ENCODE measurements at regions not wholly inside any gene's neighbourhood (a gene's known extent, or its start where the extent isn't known, plus 50 kb on each side); places are given as distances from the start of the nearest gene placed in this dataset.

GRCh38 chr2:114160263-114160981, 270.5 kb downstream of the ACTR3 start (continued):
- TF ChIP-seq ZNF407 (CRISPR knock-in tag; IDR thresholded peaks at IDR 0.05; ENCODE audit: not compliant biosample characterization) = no peak
- TF ChIP-seq ZNF614 (CRISPR knock-in tag; IDR thresholded peaks at IDR 0.05; ENCODE audit: borderline replicate concordance) = peak; percentile 87; the same call in 1 of the 2 replicates
- TF ChIP-seq, protein P1, sequence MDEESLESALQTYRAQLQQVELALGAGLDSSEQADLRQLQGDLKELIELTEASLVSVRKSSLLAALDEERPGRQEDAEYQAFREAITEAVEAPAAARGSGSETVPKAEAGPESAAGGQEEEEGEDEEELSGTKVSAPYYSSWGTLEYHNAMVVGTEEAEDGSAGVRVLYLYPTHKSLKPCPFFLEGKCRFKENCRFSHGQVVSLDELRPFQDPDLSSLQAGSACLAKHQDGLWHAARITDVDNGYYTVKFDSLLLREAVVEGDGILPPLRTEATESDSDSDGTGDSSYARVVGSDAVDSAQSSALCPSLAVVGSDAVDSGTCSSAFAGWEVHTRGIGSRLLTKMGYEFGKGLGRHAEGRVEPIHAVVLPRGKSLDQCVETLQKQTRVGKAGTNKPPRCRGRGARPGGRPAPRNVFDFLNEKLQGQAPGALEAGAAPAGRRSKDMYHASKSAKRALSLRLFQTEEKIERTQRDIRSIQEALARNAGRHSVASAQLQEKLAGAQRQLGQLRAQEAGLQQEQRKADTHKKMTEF (CRISPR knock-in tag; IDR thresholded peaks at IDR 0.05) = peak; percentile 52; the same call in 1 of the 2 replicates
- peak; percentile 29; the same call in 1 of the 2 replicates for TF ChIP-seq HOXA3 (CRISPR knock-in tag; IDR thresholded peaks at IDR 0.05)
- TF ChIP-seq ZC3H4 (CRISPR knock-in tag; IDR thresholded peaks at IDR 0.05; ENCODE audit: borderline replicate concordance) = no peak
- TF ChIP-seq NFKBIZ (CRISPR knock-in tag; IDR thresholded peaks at IDR 0.05) = peak; percentile 57; the same call in 1 of the 2 replicates
- no peak for TF ChIP-seq ZBTB1 (CRISPR knock-in tag; IDR thresholded peaks at IDR 0.05; ENCODE audit: borderline replicate concordance)
- TF ChIP-seq, protein P2, sequence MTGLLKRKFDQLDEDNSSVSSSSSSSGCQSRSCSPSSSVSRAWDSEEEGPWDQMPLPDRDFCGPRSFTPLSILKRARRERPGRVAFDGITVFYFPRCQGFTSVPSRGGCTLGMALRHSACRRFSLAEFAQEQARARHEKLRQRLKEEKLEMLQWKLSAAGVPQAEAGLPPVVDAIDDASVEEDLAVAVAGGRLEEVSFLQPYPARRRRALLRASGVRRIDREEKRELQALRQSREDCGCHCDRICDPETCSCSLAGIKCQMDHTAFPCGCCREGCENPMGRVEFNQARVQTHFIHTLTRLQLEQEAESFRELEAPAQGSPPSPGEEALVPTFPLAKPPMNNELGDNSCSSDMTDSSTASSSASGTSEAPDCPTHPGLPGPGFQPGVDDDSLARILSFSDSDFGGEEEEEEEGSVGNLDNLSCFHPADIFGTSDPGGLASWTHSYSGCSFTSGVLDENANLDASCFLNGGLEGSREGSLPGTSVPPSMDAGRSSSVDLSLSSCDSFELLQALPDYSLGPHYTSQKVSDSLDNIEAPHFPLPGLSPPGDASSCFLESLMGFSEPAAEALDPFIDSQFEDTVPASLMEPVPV (CRISPR knock-in tag; IDR thresholded peaks at IDR 0.05) = no peak
- TF ChIP-seq PAXIP1 (CRISPR knock-in tag; conservative IDR thresholded peaks at IDR 0.05) = peak; percentile 48
- TF ChIP-seq MAZ (IDR thresholded peaks at IDR 0.05; ENCODE audit: borderline replicate concordance, low read depth, low read length) = no peak
- TF ChIP-seq MAZ (CRISPR knock-in tag; IDR thresholded peaks at IDR 0.05; ENCODE audit: low read depth) = no peak
- TF ChIP-seq FOXC1 (CRISPR knock-in tag; IDR thresholded peaks at IDR 0.05; ENCODE audit: borderline replicate concordance) = no peak
- peak; percentile 93 for TF ChIP-seq MIER2 (CRISPR knock-in tag; IDR thresholded peaks at IDR 0.05)
- no peak for TF ChIP-seq ZMAT3 (CRISPR knock-in tag; conservative IDR thresholded peaks at IDR 0.05)
